ENCODE measurements at regions not wholly inside any gene's neighbourhood (a gene's known extent, or its start where the extent isn't known, plus 50 kb on each side); places are given as distances from the start of the nearest gene placed in this dataset.

GRCh38 chr5:103896593-103896992 is 334.0 kb upstream of the NUDT12 start:
- H3K4me1 Mint-ChIP-seq (ENCODE audit: low read depth), result no peaks in the 10 kb centered on the region
- H3K4me3 Mint-ChIP-seq, result no peak overlapping the region
- no peak for DNase-seq
- H3K9me3 Mint-ChIP-seq, result peaks cover 13% of the 10 kb centered on the region
- intact Hi-C loops (cut with micrococcal nuclease), result no loop called here
- no peaks in the 10 kb centered on the region for H3K27me3 Mint-ChIP-seq (ENCODE audit: low read depth)
- no peaks in the 10 kb centered on the region for H3K36me3 Mint-ChIP-seq (ENCODE audit: low read depth)
- CTCF ChIA-PET, result no interaction called here
- no peak overlapping the region for H3K27ac Mint-ChIP-seq

GRCh38 chr5:103895738-103896137 is 333.1 kb upstream of the NUDT12 start:
- Mint-ChIP-seq H3K9me3 (peaks cover 10% of the 10 kb centered on the region), H3K27me3 (ENCODE audit: low read depth) (no peaks in the 10 kb centered on the region), H3K27ac (no peak overlapping the region), H3K4me1 (ENCODE audit: low read depth) (no peaks in the 10 kb centered on the region), H3K4me3 (no peak overlapping the region), H3K36me3 (ENCODE audit: low read depth) (no peaks in the 10 kb centered on the region)
- DNase-seq, result no peak
- CTCF ChIA-PET, result no interaction called here
- intact Hi-C loops (cut with micrococcal nuclease), result no loop called here

- peaks cover 10% of the 10 kb centered on the region for H3K9me3 Mint-ChIP-seq
- H3K27me3 Mint-ChIP-seq (ENCODE audit: low read depth), result no peaks in the 10 kb centered on the region
- H3K4me1 Mint-ChIP-seq (ENCODE audit: low read depth), result no peaks in the 10 kb centered on the region
- intact Hi-C loops (cut with micrococcal nuclease), result no loop called here
- H3K27ac Mint-ChIP-seq, result no peak overlapping the region
- DNase-seq, result no peak
- H3K4me3 Mint-ChIP-seq, result no peak overlapping the region
- CTCF ChIA-PET, result no interaction called here
- no peaks in the 10 kb centered on the region for H3K36me3 Mint-ChIP-seq (ENCODE audit: low read depth)
Observed at GRCh38 chr5:103894882-103895281, 332.3 kb upstream of the NUDT12 start.

- Mint-ChIP-seq H3K4me1 (ENCODE audit: low read depth) (no peaks in the 10 kb centered on the region), H3K27me3 (ENCODE audit: low read depth) (no peaks in the 10 kb centered on the region), H3K36me3 (ENCODE audit: low read depth) (no peaks in the 10 kb centered on the region), H3K9me3 (peaks cover 3% of the 10 kb centered on the region), H3K27ac (no peak overlapping the region), H3K4me3 (no peak overlapping the region)
- intact Hi-C loops (cut with micrococcal nuclease), result no loop called here
- CTCF ChIA-PET, result no interaction called here
- no peak for DNase-seq
Observed at GRCh38 chr5:103891151-103891550, 328.6 kb upstream of the NUDT12 start.

GRCh38 chr5:103890313-103890712 is 327.7 kb upstream of the NUDT12 start:
- CTCF ChIA-PET, result no interaction called here
- Mint-ChIP-seq H3K4me1 (ENCODE audit: low read depth) (no peaks in the 10 kb centered on the region), H3K27me3 (ENCODE audit: low read depth) (no peaks in the 10 kb centered on the region), H3K27ac (no peak overlapping the region), H3K36me3 (ENCODE audit: low read depth) (no peaks in the 10 kb centered on the region), H3K4me3 (no peak overlapping the region), H3K9me3 (no peaks in the 10 kb centered on the region)
- intact Hi-C loops (cut with micrococcal nuclease), result no loop called here
- no peak for DNase-seq

GRCh38 chr5:103889500-103890209 is 327.1 kb upstream of the NUDT12 start:
- Mint-ChIP-seq H3K9me3 (no peaks in the 10 kb centered on the region), H3K4me1 (ENCODE audit: low read depth) (no peaks in the 10 kb centered on the region), H3K36me3 (ENCODE audit: low read depth) (no peaks in the 10 kb centered on the region), H3K4me3 (no peak overlapping the region), H3K27me3 (ENCODE audit: low read depth) (no peaks in the 10 kb centered on the region), H3K27ac (no peak overlapping the region)
- CTCF ChIA-PET, result no interaction called here
- intact Hi-C loops (cut with micrococcal nuclease), result no loop called here
- DNase-seq, result no peak

- no peaks in the 10 kb centered on the region for H3K4me1 Mint-ChIP-seq (ENCODE audit: low read depth)
- H3K36me3 Mint-ChIP-seq (ENCODE audit: low read depth), result no peaks in the 10 kb centered on the region
- no peaks in the 10 kb centered on the region for H3K27me3 Mint-ChIP-seq (ENCODE audit: low read depth)
- CTCF ChIA-PET, result no interaction called here
- no peak for DNase-seq
- H3K4me3 Mint-ChIP-seq, result no peak overlapping the region
- intact Hi-C loops (cut with micrococcal nuclease), result no loop called here
- no peaks in the 10 kb centered on the region for H3K9me3 Mint-ChIP-seq
- H3K27ac Mint-ChIP-seq, result no peak overlapping the region
Observed at GRCh38 chr5:103886826-103887225, 324.2 kb upstream of the NUDT12 start.

- no peaks in the 10 kb centered on the region for H3K9me3 Mint-ChIP-seq
- CTCF ChIA-PET, result no interaction called here
- no peaks in the 10 kb centered on the region for H3K36me3 Mint-ChIP-seq (ENCODE audit: low read depth)
- no peak overlapping the region for H3K4me3 Mint-ChIP-seq
- no peaks in the 10 kb centered on the region for H3K4me1 Mint-ChIP-seq (ENCODE audit: low read depth)
- no peak overlapping the region for H3K27ac Mint-ChIP-seq
- DNase-seq, result no peak
- intact Hi-C loops (cut with micrococcal nuclease), result no loop called here
- no peaks in the 10 kb centered on the region for H3K27me3 Mint-ChIP-seq (ENCODE audit: low read depth)
Observed at GRCh38 chr5:103883143-103883542, 320.6 kb upstream of the NUDT12 start.

GRCh38 chr5:103881560-103881959 is 319.0 kb upstream of the NUDT12 start:
- Mint-ChIP-seq H3K36me3 (ENCODE audit: low read depth) (no peaks in the 10 kb centered on the region), H3K27me3 (ENCODE audit: low read depth) (no peaks in the 10 kb centered on the region), H3K4me3 (no peak overlapping the region), H3K9me3 (no peaks in the 10 kb centered on the region), H3K4me1 (ENCODE audit: low read depth) (no peaks in the 10 kb centered on the region), H3K27ac (no peak overlapping the region)
- no peak for DNase-seq
- CTCF ChIA-PET, result no interaction called here
- intact Hi-C loops (cut with micrococcal nuclease), result no loop called here

GRCh38 chr5:103867857-103868598 is 305.4 kb upstream of the NUDT12 start:
- no peaks in the 10 kb centered on the region for H3K36me3 Mint-ChIP-seq (ENCODE audit: low read depth)
- CTCF ChIA-PET, result interaction anchor here (0.7 kb wide), 1 partner anchor 9 kb away, joined by 6 read pairs; no protein-coding TSS in a partner anchor
- H3K27ac Mint-ChIP-seq, result no peak overlapping the region
- no peaks in the 10 kb centered on the region for H3K4me1 Mint-ChIP-seq (ENCODE audit: low read depth)
- H3K27me3 Mint-ChIP-seq (ENCODE audit: low read depth), result no peaks in the 10 kb centered on the region
- no peak overlapping the region for H3K4me3 Mint-ChIP-seq
- intact Hi-C loops (cut with micrococcal nuclease), result no loop called here
- peaks cover 2% of the 10 kb centered on the region for H3K9me3 Mint-ChIP-seq
- DNase-seq, result no peak

GRCh38 chr5:103866169-103866568 is 303.6 kb upstream of the NUDT12 start:
- Mint-ChIP-seq H3K4me3 (no peak overlapping the region), H3K27me3 (ENCODE audit: low read depth) (no peaks in the 10 kb centered on the region), H3K4me1 (ENCODE audit: low read depth) (no peaks in the 10 kb centered on the region), H3K27ac (no peak overlapping the region), H3K9me3 (peaks cover 2% of the 10 kb centered on the region), H3K36me3 (ENCODE audit: low read depth) (no peaks in the 10 kb centered on the region)
- intact Hi-C loops (cut with micrococcal nuclease), result no loop called here
- DNase-seq, result no peak
- CTCF ChIA-PET, result no interaction called here

- H3K27me3 Mint-ChIP-seq (ENCODE audit: low read depth), result no peaks in the 10 kb centered on the region
- no peak overlapping the region for H3K4me3 Mint-ChIP-seq
- H3K27ac Mint-ChIP-seq, result no peak overlapping the region
- H3K4me1 Mint-ChIP-seq (ENCODE audit: low read depth), result no peaks in the 10 kb centered on the region
- H3K9me3 Mint-ChIP-seq, result peaks cover 7% of the 10 kb centered on the region
- intact Hi-C loops (cut with micrococcal nuclease), result no loop called here
- H3K36me3 Mint-ChIP-seq (ENCODE audit: low read depth), result no peaks in the 10 kb centered on the region
- CTCF ChIA-PET, result no interaction called here
- no peak for DNase-seq
Observed at GRCh38 chr5:103862398-103862797, 299.8 kb upstream of the NUDT12 start.

GRCh38 chr5:103860327-103860726 is 297.7 kb upstream of the NUDT12 start:
- CTCF ChIA-PET, result no interaction called here

More at GRCh38 chr5:103860327-103860726, 297.7 kb upstream of the NUDT12 start:
- H3K4me1 Mint-ChIP-seq (ENCODE audit: low read depth), result no peaks in the 10 kb centered on the region
- DNase-seq, result no peak
- H3K36me3 Mint-ChIP-seq (ENCODE audit: low read depth), result no peaks in the 10 kb centered on the region
- H3K4me3 Mint-ChIP-seq, result no peak overlapping the region
- peaks cover 8% of the 10 kb centered on the region for H3K9me3 Mint-ChIP-seq
- H3K27ac Mint-ChIP-seq, result no peak overlapping the region
- no peaks in the 10 kb centered on the region for H3K27me3 Mint-ChIP-seq (ENCODE audit: low read depth)
- intact Hi-C loops (cut with micrococcal nuclease), result no loop called here

Measured in activated naive CD4-positive, alpha-beta T cell treated with anti-CD3 and anti-CD28 coated beads for 36 hours (primary cell).